ENCODE measurements at regions not wholly inside any gene's neighbourhood (a gene's known extent, or its start where the extent isn't known, plus 50 kb on each side); places are given as distances from the start of the nearest gene placed in this dataset.

DNA sequence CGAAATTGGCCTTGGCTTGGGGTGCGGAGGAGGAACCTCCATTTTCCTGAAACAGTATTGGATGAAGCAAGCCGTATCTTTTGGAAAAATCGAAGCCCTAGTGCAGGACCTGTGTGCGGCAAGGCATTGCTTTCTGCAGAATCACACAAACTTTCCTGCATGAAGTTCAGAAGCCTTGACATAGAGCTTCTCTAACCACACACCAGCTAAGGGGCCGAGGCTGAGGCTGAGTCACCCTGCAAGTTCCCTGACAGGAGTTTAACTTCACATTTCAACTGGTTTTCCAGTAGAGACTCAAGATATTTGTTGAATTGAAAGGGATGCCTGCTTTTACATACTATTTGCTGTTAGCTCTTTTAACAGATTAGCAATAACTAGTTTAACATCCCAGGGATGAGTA, 67.8 kb downstream of the TCF20 start:
- TF ChIP-seq CTCF (IDR thresholded peaks at IDR 0.05) (no peak), POLR2A (IDR thresholded peaks at IDR 0.05) (no peak)

Data from vagina (tissue), 2 donors.